Right forelimb (tissue), 1 donor: ENCODE measurements at regions not wholly inside any gene's neighbourhood (a gene's known extent, or its start where the extent isn't known, plus 50 kb on each side); places are given as distances from the start of the nearest gene placed in this dataset.
"Not testable (repeated sequence)": the region's sequence is repeated elsewhere in the genome, so short reads cannot be mapped to it uniquely, and the experiment has no call there.

Source experiments
- DNase-seq: peaks from one replicate; pipeline ENCODE4 v3.0.0-alpha.2; 2018

- no peak for DNase-seq
Measured at GRCh38 chr12:56872366-56872765, 61.8 kb downstream of the SDR9C7 start.

- DNase-seq = no peak
Measured at GRCh38 chr12:56867216-56867615, 67.0 kb downstream of the SDR9C7 start.

GRCh38 chr12:56866493-56866892, 67.7 kb downstream of the SDR9C7 start:
- no peak for DNase-seq

- DNase-seq = no peak
Measured at GRCh38 chr12:56864318-56864717, 69.9 kb downstream of the SDR9C7 start.

- DNase-seq = no peak
Measured at GRCh38 chr12:56863789-56864188, 70.4 kb downstream of the SDR9C7 start.

GRCh38 chr12:56862264-56862663, 71.9 kb downstream of the SDR9C7 start:
- DNase-seq = no peak

GRCh38 chr12:56853392-56853978, 80.7 kb downstream of the SDR9C7 start:
- not testable (repeated sequence) for DNase-seq

- no peak for DNase-seq
Measured at GRCh38 chr12:56851462-56851861, 82.7 kb downstream of the SDR9C7 start.

- no peak for DNase-seq
Measured at GRCh38 chr12:56840922-56841321, 77.8 kb downstream of the HSD17B6 start.

GRCh38 chr12:56839915-56840325, 76.8 kb downstream of the HSD17B6 start:
- peak; percentile 59 for DNase-seq

GRCh38 chr12:56839489-56839848, 76.3 kb downstream of the HSD17B6 start:
- DNase-seq = no peak

GRCh38 chr12:56838621-56839488, 75.7 kb downstream of the HSD17B6 start:
- DNase-seq = no peak
